NCI-H1048 (cell line): ENCODE measurements at regions not wholly inside any gene's neighbourhood (a gene's known extent, or its start where the extent isn't known, plus 50 kb on each side); places are given as distances from the start of the nearest gene placed in this dataset.
A peak's percentile ranks its signal among the peaks of the same experiment; 100 is the strongest.

Source experiments
- DNase-seq: peaks from one replicate; lab custom pipeline; 2025; lab: John Stamatoyannopoulos, UW

DNA sequence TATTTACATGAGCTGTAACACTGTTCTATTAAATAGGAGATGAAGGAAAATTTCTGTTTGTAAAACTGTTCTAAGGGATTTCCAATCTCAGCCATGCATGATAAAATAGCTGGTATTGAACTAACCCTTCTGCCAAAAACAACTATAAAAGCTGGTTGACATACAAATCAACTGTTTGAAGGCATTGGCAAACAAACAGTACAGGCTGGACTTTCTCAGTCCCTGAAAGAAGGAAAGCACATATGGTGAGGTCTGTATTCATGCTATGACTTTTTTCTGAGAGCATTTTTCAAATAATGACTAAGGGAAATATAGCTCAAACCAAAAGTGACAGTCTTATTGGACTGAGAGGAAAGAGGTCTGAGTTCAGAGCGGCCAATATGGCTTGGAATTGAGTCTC, 117.0 kb upstream of the CCDC54 start:
- DNase-seq = no peak

DNA sequence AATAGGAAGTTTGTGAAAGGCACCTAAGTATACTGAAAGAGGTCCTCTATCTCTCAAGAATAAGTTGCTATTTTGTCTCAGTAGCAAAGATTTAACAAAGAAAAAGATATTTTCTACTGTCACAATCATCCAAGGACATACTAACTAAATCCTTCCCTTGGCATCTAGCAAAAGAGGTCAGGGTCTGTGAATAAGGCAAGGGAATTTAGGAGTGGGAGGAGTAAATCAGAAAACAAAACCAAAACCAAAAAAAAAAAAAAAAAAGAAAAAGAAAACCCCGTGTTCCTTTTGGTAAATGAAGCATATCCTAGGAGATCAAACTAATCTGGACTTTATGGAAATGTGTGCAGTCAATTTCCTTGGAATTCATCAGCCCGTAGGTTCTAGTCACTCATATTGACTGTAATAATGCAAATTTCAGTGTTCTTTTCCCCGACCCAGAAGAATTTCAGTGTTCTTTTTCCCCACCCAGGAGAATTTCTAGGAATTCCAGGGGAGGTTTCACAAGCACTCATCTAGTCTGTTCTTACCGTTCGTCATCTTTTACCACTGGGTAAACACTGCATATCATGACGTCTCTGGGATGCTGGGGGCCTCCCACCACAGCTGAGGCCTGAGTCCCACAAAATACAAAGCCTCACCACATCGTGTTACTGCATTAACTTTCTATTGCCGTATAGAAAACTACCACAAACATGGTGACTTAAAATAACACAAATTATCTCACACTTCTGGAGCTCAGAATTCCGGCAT, 113.8 kb upstream of the CCDC54 start:
- no peak for DNase-seq

DNA sequence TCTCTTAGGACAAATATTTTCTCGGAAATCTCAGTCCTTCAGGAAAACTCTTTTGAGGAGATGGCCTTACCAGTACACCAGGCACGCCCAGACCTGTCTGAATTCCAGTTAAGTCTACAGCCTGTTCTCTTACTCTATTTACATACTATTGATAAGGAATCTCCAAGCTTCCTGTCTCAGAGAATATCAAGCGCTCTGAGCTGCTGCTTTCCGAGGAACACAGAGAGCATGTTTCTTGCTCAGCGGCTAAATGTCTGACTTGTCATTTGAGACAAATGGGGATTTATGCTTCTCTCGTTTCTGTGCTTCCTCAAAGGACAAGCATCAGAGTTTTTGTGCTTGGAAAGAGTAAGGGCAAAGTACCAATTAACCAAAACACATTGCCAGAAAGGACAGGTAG, 112.4 kb upstream of the CCDC54 start:
- DNase-seq = no peak

DNA sequence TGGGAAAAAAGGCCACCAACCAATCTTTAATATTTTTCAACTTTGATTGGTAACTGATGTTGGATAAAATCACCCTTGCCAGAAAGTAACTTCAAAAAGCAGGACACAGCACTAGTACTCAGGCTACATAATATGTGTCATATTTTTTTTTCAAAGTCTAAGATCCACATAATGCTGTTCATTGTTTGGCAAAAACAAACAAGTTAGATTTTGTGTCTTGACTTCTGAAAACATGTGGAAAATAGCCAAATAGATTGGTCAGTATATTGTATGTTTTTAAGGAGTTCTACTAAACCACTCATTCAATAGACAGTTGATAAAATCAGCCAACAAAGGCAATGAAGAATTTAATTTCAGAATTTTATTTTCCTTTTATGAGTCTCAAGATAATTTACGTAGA, 111.7 kb upstream of the CCDC54 start:
- DNase-seq = no peak

DNA sequence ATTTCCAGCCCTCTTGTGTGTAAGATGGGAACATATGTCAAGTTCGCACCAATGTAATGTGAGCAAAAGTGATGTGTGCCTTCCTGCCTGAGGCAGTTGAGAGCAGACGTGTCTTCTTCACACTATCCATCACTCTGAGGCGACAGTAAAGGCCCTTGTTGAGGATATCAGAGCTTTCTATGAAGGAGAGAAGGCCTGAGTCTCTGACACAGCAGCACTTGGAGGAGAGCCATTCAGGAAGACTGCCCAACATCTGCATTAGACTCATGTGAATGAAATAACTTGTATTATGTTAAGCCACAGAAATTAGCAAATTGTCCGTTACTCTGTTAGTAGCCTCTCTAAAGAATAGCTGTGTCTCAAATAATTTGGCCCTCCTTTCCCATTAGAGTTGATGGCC, 108.8 kb upstream of the CCDC54 start:
- no peak for DNase-seq

DNA sequence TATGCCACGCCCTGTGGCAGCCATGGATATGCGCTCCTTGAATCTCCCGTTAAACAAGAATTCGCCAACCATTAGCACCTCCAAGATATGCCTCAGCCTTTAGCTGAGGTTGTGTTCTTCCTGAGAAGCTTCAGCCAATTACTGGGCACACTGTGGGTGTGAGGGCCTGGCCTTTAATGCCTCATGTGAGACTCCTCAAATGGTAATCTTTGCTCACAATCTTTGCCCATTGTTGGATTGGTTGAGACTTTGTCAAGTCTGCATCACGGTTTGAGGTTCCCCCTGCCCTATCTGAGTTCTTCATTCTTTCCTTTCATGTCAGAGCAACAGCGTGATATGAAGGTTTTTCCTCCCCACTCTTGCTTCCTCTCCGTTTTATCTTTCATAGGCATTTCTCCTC, 108.1 kb upstream of the CCDC54 start:
- DNase-seq = no peak

DNA sequence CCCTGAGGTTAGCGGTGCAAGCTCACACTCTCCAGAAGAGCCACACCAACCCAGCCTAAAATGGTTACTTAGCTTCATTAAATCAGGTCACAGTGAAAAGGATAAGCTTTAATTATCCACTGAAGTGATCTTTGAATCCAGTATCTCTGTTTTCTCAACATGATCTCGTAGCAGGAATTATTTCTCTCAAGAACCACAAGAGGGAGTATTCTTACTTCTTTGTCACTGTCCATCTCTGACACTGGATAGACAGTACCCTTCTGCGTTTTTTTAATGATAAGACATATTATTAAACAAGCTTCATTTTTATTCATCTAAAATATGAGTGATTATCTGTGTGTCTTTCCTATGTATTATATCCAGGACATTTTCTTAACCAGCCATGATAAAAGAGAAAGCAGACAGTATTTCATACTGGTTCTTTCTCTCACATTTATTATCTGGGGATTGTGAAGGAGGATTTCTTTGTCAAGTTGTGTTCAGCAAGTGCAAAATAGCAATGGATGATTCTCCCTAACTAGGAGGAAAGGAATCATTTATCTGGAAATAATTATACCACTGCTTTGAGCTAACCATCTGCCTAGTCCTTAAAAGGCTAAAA, 105.4 kb upstream of the CCDC54 start:
- DNase-seq = peak; percentile 62

DNA sequence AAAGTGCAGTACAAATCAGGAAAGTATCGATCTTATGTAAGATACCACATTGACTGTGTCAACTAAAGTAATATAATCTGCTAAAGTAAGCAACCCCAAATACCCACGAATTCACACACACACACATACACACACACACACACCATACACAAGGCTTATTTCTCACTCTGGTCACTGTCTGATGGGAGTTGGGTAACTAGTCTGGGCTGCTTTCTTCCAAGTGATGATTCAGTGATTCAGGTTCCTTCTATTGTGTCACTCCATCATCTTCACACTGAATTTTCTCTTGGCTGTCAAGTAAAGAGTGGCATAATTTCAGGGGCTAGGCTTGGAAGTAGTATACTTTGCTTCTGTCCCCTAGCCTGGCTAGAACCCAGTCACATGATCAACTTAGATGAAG, 104.8 kb upstream of the CCDC54 start:
- DNase-seq = no peak

DNA sequence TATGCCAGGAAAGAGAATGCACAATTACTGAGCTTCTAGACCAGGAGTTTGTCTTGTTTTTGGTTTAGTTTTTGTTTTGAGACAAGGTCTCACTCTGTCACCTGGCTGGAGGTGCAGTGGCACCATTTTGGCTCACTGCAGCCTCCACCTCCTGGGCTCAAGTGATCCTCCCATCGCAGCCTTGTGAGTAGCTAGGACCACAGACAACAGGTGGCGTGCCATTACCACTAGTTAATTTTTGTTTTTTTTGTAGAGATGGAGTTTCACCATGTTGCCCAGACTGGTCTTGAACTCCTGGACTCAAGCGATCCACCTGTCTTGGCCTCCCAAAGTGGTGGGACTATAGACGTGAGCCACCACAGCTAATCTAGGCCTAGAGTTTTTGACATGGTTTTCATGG, 104.4 kb upstream of the CCDC54 start:
- no peak for DNase-seq

DNA sequence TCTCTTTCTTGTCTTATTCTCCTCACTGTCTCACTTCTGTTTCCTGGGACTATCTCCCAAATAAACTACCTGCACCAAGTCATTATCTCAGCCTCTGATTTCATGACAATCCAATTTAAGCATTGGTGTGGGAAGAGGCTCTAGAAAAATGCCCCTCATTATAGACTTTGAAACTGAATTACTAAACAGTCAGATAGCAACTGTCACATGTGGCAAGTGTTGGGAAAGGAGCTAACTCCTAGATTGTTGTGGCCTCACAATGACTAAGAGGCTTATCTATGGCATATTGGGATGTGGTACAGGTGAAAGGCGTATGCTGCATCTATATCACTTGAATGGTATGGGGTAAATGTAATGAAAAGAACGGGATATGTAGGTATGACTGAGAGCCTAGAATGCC, 103.5 kb upstream of the CCDC54 start:
- DNase-seq = no peak

DNA sequence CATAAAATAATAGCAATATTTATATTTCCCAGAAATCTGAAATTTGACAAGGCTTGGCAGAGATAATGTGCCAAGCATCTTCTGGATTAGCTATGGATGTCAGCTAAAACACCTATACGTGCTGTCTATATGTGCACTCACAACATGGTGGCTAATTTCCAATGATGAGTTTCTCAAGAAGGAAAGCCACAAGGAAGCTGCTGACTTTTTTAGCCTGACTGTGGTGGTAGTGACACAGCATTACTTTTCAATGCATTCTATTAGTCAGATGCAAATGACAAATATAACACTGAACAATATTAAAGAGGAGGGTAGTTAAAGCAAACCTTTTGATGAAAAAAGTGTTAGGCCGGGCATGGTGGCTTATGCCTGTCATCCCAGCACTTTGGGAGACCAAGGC, 101.7 kb upstream of the CCDC54 start:
- no peak for DNase-seq

DNA sequence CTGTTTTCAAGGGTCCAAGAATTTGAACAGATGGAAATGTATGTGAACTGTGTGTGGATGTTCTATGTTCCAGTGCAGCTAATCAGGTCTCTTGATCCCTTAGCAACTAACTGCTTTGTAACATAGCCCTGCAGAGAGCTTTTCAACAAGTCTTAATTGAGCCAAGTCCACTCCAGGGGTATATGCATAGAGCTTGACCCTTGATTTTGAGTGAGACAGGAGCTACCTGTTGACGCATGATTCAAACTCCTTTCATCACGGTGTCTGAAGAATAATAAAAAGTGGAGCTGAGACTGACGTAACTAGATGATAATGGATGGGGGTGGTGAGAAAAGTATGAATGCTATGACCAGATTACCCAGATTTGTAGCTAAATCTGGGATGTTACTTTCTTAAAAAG, 93.3 kb upstream of the CCDC54 start:
- no peak for DNase-seq

DNA sequence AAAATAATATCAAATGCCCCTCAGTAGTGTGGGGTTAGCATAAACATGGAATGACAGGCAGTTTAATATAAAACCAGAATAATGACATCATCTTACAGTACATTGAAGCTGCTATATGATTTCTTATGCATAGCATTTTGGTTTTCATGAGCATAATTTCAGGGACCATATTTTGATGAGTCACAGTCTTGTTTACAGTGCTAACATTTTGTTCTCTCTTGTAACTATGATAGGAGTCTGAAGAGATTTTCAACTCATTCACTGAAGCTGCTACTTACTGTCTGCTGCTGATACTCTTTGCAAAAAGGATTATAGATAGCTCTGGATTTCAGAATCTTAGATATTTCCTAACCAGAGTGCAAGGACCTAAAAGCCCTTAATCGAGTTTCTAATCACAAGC, 92.6 kb upstream of the CCDC54 start:
- DNase-seq = no peak

DNA sequence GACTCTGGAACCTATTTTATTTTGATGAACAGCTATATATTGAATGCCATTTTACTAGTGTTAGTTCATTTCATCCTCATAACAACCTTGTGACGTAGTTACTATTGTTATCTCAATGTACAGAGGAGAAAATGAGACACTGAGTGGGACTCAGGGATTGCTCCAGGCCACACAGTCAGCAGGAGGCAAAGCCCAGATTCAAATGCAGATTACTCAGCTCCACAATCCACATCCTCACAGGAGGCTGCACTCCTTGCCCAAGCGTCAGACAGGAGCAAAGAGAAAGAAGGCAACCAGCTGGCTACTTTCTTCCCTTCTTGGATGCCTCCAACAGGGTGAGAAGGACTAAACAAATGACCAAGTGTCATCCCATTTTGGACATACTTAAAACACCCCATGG, 92.0 kb upstream of the CCDC54 start:
- no peak for DNase-seq

DNA sequence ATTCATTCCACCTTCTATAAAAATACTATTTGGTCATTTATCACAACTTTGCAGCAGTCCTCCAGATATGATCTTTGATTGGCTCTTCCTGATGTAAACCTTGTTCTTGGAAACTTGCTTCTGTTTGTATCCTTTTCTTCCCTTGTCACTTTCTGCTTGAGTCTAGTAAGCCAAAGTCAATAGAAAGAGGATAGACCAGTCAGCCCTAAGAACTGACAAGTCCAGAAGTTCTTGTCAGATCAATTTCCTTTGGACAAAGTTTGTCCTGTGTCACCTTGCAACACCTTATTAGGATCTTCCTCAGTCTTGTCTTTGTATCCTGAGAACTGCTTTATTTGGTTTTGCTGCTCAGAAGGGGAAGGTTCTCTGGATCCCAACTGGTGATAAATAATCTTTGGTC, 87.9 kb upstream of the CCDC54 start:
- DNase-seq = no peak

DNA sequence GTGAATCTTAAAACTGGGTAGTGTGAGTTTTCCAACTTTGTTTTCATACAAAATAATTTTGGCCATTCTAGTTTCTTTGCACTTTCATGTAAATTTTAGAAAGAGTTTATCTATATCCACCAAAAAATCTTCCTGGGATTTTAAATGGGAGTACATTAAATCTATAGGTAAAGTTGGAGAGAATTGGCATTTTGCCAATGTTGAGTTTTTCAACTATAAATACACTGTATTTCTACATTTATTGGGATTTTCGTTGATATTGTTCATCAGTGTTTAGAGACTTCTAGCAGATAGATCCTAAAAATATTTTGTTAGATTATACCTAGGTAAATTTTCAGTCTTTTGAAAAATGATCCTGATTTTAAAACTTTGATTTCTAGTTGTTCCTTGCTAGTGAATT, 83.1 kb upstream of the CCDC54 start:
- no peak for DNase-seq

DNA sequence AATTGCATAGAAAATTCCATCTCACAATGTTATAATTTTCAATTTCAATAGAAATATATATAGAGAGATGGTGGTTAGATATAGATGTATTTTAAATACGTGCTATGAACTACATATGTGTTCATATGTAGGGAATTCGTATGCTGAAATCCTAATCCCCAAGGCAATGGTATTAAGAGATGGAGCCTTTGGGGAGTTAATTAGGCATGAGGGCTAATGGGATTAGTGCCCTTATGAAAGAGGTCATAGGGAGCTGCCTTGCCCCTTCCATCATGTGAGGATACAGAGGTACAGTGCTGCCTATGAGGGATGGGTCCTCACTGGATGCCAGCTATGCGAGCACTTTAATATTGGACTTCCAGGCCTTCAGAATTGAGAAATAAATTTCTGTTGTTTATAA, 79.6 kb upstream of the CCDC54 start:
- DNase-seq = no peak

DNA sequence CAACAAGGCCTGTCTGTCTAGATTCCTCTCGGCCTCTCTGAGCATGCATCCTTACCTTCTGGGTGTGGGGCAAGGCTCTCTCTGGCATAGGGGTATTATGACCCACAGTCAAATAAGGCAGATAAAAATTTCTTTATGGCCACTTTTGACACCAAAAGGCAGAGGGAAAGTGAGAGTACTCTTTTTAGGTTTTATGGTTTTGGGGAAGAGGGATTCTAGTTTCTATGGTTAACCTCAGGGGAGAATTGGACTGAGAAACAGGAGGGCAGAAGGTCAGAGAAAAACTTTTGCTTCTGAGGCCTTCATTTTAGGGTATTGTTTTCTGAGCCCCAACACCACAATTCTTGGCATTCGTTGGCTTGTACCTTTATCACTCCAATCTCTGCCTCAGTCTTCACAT, 70.0 kb upstream of the CCDC54 start:
- DNase-seq = no peak

DNA sequence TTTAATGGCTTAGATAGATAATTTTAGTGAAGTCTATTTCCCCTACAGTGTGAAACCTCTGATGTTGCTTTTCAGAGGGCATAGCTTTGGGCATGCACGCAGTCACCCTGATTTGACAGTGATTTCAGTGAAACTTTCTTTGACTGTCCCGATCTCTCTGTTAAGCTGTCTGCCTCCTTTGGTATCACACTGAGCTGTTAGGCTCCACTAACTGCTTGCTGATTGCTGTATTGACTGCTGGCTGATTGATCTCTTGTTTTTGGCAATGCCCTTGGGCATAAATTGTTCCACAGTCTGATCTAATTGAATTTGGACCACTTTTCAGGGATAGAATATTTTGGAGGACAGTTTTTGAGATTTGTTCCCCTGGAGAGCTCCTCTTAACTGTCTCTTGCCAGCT, 68.5 kb upstream of the CCDC54 start:
- DNase-seq = no peak

DNA sequence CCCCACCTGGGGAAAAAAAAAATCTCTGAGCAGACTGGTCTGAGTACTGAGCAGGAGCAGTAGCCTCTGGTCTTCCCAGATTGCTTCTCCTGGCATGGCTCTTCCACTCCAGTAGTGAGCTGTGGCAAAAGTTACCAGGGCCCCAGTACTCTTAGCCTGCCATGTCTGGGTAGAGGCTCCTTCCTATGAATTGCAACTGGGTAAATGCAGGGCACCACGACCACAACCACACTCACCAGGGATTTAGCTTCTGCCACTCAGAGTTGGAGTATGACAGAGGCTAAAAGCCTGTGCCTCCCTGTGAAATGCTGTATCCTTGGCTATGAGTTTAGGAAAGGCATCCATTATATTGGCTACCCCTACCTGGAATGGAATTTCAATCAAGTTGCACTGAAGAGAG, 67.9 kb upstream of the CCDC54 start:
- DNase-seq = no peak

DNA sequence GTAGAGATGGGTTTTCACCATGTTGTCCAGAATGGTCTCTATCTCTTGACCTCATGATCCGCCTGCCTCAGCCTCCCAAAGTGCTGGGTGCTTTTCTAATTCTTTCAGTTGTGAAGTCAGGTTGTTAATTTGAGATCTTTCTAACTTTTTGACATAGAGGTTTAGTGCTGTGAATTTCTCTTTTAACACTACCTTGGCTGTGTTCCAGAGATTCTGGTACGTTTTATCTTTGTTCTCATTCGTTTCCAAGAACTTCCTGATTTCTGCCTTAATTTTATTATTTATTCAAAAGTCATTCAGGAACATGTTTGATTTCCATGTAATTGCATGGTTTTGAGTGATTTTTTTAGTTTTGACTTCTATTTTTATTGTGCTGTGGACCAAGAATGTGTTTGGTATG, 63.5 kb upstream of the CCDC54 start:
- DNase-seq = no peak

DNA sequence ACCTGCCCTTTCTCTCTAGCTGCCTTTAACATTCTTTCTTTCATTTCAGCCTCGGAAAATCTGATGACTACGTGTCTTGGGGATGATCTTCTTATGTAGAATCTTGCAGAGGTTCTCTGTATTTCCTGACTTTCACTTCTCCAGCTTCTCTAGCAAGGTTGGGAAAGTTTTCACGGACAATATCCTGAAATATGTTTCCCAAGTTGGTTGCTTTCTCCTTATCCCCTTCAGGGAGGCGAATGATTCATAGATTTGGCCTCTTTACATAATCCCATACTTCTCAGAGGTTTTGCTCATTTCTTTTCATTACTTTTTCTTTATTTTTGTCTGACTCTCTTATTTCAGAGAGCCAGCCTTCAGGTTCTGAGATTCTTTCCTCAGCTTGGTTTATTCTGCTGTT, 62.1 kb upstream of the CCDC54 start:
- no peak for DNase-seq

DNA sequence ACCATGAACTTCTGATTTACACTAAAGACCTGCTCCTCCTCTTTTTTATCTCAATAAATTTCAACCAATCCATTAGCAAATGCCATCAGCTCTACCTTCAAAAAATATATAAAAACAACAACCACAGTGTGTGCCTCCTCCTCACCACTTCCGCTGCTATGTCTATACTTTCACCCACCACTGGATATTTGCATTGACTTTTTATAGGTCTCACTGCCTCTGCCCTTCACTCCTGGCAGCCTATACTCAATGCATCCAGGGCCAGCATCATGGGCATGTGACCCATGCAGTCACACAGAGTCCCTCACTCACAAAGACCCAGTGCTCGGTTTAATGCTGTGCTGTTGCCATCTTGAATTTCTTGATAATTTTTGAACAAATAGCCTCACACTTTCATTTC, 53.5 kb upstream of the CCDC54 start:
- DNase-seq = no peak

DNA sequence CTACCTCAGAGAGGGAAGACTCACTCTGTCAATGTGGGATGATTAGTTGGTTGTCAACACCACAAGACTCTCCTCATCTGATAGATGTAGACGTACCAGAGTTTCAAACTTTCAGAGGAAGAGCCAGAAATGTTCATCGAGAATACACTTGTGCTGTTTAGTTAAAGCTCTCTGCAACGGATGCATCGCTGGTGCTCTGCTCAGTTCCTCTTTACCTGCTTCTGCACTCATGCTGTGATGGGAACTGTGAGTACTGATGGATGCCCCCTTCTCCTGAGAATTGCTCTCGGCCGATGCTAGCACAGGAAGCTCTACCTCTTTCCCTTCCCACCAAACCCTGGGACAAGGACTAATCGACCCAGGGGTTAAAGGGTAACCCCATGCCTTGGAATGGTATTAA, 51.8 kb upstream of the CCDC54 start:
- no peak for DNase-seq
